ENCODE measurements at regions not wholly inside any gene's neighbourhood (a gene's known extent, or its start where the extent isn't known, plus 50 kb on each side); places are given as distances from the start of the nearest gene placed in this dataset.

GRCh38 chr18:21179590-21180220, 62.3 kb upstream of the GREB1L start:
- peak; percentile 45 for DNase-seq
- TF ChIP-seq SMC3 (IDR thresholded peaks at IDR 0.05; ENCODE audit: low read depth, low read length) (peak; percentile 80), YY1 (IDR thresholded peaks at IDR 0.05; ENCODE audit: low read depth) (peak; percentile 69; the same call in 1 of the 2 replicates), GABPA (IDR thresholded peaks at IDR 0.05; ENCODE audit: low read depth) (no peak), RAD21 (IDR thresholded peaks at IDR 0.05; ENCODE audit: low read length) (peak; percentile 84), IRF3 (IDR thresholded peaks at IDR 0.05; ENCODE audit: low read depth, low read length) (no peak), EP300 (IDR thresholded peaks at IDR 0.05; ENCODE audit: borderline replicate concordance in 1 of 2, low read depth in 1 of 2, low read length in 1 of 2) (no peak), CTCF (IDR thresholded peaks at IDR 0.05) (peak; percentile 87), GATA2 (CRISPR knock-in tag; IDR thresholded peaks at IDR 0.05) (no peak)
- POLR2A ChIA-PET = no interaction called here

GRCh38 chr18:21180588-21180987, 61.4 kb upstream of the GREB1L start:
- H3K79me2 ChIP-seq (ENCODE audit: insufficient read depth) = no peaks in the 10 kb centered on the region
- no peak for DNase-seq
- no peaks in the 10 kb centered on the region for H3K36me3 ChIP-seq (replicated peaks in 1 of 2; ENCODE audit: control insufficient read depth in 1 of 2, insufficient read depth in 2 of 2, low read length in 1 of 2)
- no peaks in the 10 kb centered on the region for H3K9me2 ChIP-seq
- H3K27ac ChIP-seq (ENCODE audit: low read depth in 2 of 2, low read length in 1 of 2) = no peak overlapping the region
- POLR2A ChIA-PET = no interaction called here
- H3K4me3 ChIP-seq (ENCODE audit: low read depth in 2 of 2, low read length in 1 of 2) = no peak overlapping the region
- no peaks in the 10 kb centered on the region for H3F3A ChIP-seq (replicated peaks; ENCODE audit: insufficient read depth)
- no peak for TF ChIP-seq MEF2A (IDR thresholded peaks at IDR 0.05; ENCODE audit: borderline replicate concordance, low read depth)
- TF ChIP-seq JUND (IDR thresholded peaks at IDR 0.05) = no peak
- no peak for TF ChIP-seq RCOR1 (IDR thresholded peaks at IDR 0.05; ENCODE audit: low read length)
- TF ChIP-seq SIN3A (IDR thresholded peaks at IDR 0.05; ENCODE audit: borderline replicate concordance, low read depth, low read length) = no peak
- no peak for TF ChIP-seq RXRA (IDR thresholded peaks at IDR 0.05; ENCODE audit: borderline replicate concordance, low read depth)
- TF ChIP-seq MXI1 (IDR thresholded peaks at IDR 0.05; ENCODE audit: low read depth, low read length) = no peak
- TF ChIP-seq NFIC (IDR thresholded peaks at IDR 0.05; ENCODE audit: borderline replicate concordance) = no peak
- no peak for TF ChIP-seq GATA2 (CRISPR knock-in tag; IDR thresholded peaks at IDR 0.05)
- TF ChIP-seq GABPA (IDR thresholded peaks at IDR 0.05; ENCODE audit: low read depth) = no peak
- no peak for TF ChIP-seq USF2 (IDR thresholded peaks at IDR 0.05; ENCODE audit: borderline replicate concordance, low read depth, low read length)
- no peak for TF ChIP-seq POLR2AphosphoS5 (IDR thresholded peaks at IDR 0.05; ENCODE audit: low read depth, low read length)
- no peak for TF ChIP-seq TEAD4 (IDR thresholded peaks at IDR 0.05; ENCODE audit: borderline replicate concordance, insufficient read depth)
- no peak for TF ChIP-seq RAD21 (IDR thresholded peaks at IDR 0.05; ENCODE audit: low read length)
- no peak for TF ChIP-seq FOXM1 (IDR thresholded peaks at IDR 0.05; ENCODE audit: low read depth)
- no peaks in the 10 kb centered on the region for H3K4me1 ChIP-seq (ENCODE audit: control insufficient read depth in 1 of 2, insufficient read depth in 2 of 2, low read depth in 1 of 2, low read length in 1 of 2)
- CTCF ChIA-PET = interaction anchor here (0.8 to 2.7 kb wide), 10 partner anchors 9 to 259 kb away, joined by 3 to 9 read pairs (median 4); no protein-coding TSS in a partner anchor
- no peaks in the 10 kb centered on the region for H3K9me3 ChIP-seq
- no peak overlapping the region for H3K4me2 ChIP-seq
- H4K20me1 ChIP-seq (ENCODE audit: insufficient read depth) = no peaks in the 10 kb centered on the region
- 33% methylated on average over 6 of the region's 7 CpGs for WGBS (ENCODE audit: low lambda C conversion rate)
- no peak overlapping the region for H3K9ac ChIP-seq
- no peak overlapping the region; the same call in 1 of the 2 replicates for H2AFZ ChIP-seq (ENCODE audit: low read depth)
- no peaks in the 10 kb centered on the region for H3K27me3 ChIP-seq (ENCODE audit: insufficient read depth)

More at GRCh38 chr18:21179590-21180220, 62.3 kb upstream of the GREB1L start:
- Histone ChIP-seq H3K9me2 (no peaks in the 10 kb centered on the region), H3K36me3 (replicated peaks in 1 of 2; ENCODE audit: control insufficient read depth in 1 of 2, insufficient read depth in 2 of 2, low read length in 1 of 2) (no peaks in the 10 kb centered on the region), H3K9me3 (no peaks in the 10 kb centered on the region), H4K20me1 (ENCODE audit: insufficient read depth) (no peaks in the 10 kb centered on the region), H3F3A (replicated peaks; ENCODE audit: insufficient read depth) (no peaks in the 10 kb centered on the region), H3K4me3 (ENCODE audit: low read depth in 2 of 2, low read length in 1 of 2) (peak overlapping the region in 1 of 2 experiments; percentile 4; a peak in 1 of 4 replicates), H3K4me2 (no peak overlapping the region), H3K27me3 (ENCODE audit: insufficient read depth) (no peaks in the 10 kb centered on the region), H2AFZ (ENCODE audit: low read depth) (peak overlapping the region; percentile 73; the same call in 1 of the 2 replicates), H3K4me1 (ENCODE audit: control insufficient read depth in 1 of 2, insufficient read depth in 2 of 2, low read depth in 1 of 2, low read length in 1 of 2) (no peaks in the 10 kb centered on the region), H3K79me2 (ENCODE audit: insufficient read depth) (no peaks in the 10 kb centered on the region), H3K27ac (ENCODE audit: low read depth in 2 of 2, low read length in 1 of 2) (no peak overlapping the region), H3K9ac (no peak overlapping the region)
- CTCF ChIA-PET = interaction anchor here (0.6 to 2.7 kb wide), 22 partner anchors 9 to 894 kb away, joined by 3 to 12 read pairs (median 3); no protein-coding TSS in a partner anchor
- 22% methylated on average over 7 of the region's 7 CpGs for WGBS (ENCODE audit: low lambda C conversion rate)
